GM23248 (cell line): ENCODE measurements at regions not wholly inside any gene's neighbourhood (a gene's known extent, or its start where the extent isn't known, plus 50 kb on each side); places are given as distances from the start of the nearest gene placed in this dataset.

Experiments used
- EZH2 ChIP-seq: fragments of 200-600 bp; sonication (generic); IDR thresholded peaks from 2 replicates; pipeline ENCODE4 v1.6.1; 2018; ENCODE audit warnings: antibody characterized with exemption, mild to moderate bottlenecking; ENCODE audit not compliant: insufficient read depth, poor library complexity, severe bottlenecking
- EZH2phosphoT487 ChIP-seq: fragments of 200-600 bp; sonication (generic); IDR thresholded peaks from 2 replicates; pipeline ENCODE4 v1.6.1; 2018; ENCODE audit warnings: antibody characterized with exemption, moderate library complexity, mild to moderate bottlenecking, low read depth; ENCODE audit not compliant: insufficient read depth

- TF ChIP-seq EZH2, result no peak
- TF ChIP-seq EZH2phosphoT487, result no peak
Measured at GRCh38 chr3:16708285-16708684, 103.1 kb upstream of the DAZL start.
